ENCODE measurements at regions not wholly inside any gene's neighbourhood (a gene's known extent, or its start where the extent isn't known, plus 50 kb on each side); places are given as distances from the start of the nearest gene placed in this dataset.

DNA sequence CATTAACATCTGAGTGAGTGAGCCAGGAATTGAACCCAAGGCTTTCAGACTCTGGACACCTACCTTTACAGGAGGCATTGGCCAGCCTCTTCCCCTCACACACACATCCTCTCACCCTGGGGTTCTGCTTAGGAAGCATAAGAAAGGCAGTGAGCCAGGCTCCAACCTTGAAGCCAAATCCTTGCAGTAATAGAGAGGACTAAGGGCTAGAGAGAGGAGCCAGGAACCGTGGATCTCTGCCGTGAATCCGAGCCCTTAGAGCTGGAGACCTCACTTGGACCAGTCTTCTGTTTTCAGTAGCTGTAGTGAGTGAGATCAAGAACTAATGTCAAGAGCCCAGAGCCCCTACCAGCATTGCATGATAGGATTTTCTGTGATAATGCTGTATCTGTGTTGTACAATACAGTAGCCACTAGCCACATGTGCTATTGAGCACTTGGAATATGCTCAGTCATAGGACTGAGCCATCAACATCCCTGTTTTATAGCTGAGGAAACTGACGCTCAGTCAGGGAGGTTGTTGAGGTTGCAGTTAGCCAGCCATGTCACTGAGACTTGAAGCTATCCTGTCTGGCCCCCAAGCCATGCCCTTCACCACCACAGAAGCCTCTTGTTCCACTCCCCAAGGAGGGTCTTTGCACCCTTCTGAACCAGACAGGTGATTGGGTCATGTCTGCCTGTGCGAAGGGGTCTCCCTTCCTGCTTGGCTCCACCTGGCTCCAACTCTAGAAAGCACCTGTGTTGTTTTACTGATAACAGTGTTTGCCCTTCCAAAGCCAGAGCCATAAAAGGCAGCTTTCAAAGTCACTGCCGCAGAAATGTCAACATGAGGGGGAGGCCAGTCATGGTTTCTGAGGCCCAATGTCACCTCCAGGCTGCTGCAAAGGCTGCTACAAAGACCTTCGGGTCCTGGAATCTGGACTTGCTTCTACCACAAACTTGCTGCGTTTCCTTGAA lies 101.1 kb upstream of the JUN start (continued):
- TF ChIP-seq, protein P1, sequence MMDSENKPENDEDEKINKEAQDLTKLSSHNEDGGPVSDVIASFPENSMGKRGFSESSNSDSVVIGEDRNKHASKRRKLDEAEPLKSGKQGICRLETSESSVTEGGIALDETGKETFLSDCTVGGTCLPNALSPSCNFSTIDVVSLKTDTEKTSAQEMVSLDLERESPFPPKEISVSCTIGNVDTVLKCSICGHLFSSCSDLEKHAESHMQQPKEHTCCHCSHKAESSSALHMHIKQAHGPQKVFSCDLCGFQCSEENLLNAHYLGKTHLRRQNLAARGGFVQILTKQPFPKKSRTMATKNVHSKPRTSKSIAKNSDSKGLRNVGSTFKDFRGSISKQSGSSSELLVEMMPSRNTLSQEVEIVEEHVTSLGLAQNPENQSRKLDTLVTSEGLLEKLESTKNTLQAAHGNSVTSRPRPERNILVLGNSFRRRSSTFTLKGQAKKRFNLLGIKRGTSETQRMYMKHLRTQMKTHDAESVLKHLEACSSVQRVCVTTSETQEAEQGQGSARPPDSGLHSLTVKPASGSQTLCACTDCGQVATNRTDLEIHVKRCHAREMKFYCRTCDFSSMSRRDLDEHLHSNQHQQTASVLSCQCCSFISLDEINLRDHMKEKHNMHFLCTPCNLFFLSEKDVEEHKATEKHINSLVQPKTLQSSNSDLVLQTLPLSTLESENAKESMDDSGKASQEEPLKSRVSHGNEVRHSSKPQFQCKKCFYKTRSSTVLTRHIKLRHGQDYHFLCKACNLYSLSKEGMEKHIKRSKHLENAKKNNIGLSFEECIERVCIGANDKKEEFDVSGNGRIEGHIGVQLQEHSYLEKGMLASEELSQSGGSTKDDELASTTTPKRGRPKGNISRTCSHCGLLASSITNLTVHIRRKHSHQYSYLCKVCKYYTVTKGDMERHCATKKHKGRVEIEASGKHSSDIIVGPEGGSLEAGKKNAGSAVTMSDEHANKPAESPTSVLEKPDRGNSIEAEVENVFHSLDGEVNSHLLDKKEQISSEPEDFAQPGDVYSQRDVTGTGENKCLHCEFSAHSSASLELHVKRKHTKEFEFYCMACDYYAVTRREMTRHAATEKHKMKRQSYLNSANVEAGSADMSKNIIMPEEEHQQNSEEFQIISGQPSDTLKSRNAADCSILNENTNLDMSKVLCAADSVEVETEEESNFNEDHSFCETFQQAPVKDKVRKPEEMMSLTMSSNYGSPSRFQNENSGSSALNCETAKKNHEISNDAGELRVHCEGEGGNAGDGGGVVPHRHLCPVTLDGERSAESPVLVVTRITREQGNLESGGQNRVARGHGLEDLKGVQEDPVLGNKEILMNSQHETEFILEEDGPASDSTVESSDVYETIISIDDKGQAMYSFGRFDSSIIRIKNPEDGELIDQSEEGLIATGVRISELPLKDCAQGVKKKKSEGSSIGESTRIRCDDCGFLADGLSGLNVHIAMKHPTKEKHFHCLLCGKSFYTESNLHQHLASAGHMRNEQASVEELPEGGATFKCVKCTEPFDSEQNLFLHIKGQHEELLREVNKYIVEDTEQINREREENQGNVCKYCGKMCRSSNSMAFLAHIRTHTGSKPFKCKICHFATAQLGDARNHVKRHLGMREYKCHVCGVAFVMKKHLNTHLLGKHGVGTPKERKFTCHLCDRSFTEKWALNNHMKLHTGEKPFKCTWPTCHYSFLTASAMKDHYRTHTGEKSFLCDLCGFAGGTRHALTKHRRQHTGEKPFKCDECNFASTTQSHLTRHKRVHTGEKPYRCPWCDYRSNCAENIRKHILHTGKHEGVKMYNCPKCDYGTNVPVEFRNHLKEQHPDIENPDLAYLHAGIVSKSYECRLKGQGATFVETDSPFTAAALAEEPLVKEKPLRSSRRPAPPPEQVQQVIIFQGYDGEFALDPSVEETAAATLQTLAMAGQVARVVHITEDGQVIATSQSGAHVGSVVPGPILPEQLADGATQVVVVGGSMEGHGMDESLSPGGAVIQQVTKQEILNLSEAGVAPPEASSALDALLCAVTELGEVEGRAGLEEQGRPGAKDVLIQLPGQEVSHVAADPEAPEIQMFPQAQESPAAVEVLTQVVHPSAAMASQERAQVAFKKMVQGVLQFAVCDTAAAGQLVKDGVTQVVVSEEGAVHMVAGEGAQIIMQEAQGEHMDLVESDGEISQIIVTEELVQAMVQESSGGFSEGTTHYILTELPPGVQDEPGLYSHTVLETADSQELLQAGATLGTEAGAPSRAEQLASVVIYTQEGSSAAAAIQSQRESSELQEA (IDR thresholded peaks at IDR 0.05; ENCODE audit: low read depth): no peak
- TF ChIP-seq NCOA2 (IDR thresholded peaks at IDR 0.05; ENCODE audit: partially characterized antibody in 2 of 2) (no peak), MEF2D (tag; conservative IDR thresholded peaks at IDR 0.05; ENCODE audit: low read depth) (peak; percentile 77), PHB2 (IDR thresholded peaks at IDR 0.05; ENCODE audit: low read depth) (no peak), TEAD1 (CRISPR knock-in tag; IDR thresholded peaks at IDR 0.05) (peak in 1 of 2 experiments; percentile 21; a peak in 1 of 4 replicates), ADNP (tag; IDR thresholded peaks at IDR 0.05) (no peak), ESRRB (CRISPR knock-in tag; IDR thresholded peaks at IDR 0.05; ENCODE audit: borderline replicate concordance) (no peak)
- TF ChIP-seq, protein P2, sequence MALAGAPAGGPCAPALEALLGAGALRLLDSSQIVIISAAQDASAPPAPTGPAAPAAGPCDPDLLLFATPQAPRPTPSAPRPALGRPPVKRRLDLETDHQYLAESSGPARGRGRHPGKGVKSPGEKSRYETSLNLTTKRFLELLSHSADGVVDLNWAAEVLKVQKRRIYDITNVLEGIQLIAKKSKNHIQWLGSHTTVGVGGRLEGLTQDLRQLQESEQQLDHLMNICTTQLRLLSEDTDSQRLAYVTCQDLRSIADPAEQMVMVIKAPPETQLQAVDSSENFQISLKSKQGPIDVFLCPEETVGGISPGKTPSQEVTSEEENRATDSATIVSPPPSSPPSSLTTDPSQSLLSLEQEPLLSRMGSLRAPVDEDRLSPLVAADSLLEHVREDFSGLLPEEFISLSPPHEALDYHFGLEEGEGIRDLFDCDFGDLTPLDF (CRISPR knock-in tag; IDR thresholded peaks at IDR 0.05): no peak
- TF ChIP-seq, protein P3, sequence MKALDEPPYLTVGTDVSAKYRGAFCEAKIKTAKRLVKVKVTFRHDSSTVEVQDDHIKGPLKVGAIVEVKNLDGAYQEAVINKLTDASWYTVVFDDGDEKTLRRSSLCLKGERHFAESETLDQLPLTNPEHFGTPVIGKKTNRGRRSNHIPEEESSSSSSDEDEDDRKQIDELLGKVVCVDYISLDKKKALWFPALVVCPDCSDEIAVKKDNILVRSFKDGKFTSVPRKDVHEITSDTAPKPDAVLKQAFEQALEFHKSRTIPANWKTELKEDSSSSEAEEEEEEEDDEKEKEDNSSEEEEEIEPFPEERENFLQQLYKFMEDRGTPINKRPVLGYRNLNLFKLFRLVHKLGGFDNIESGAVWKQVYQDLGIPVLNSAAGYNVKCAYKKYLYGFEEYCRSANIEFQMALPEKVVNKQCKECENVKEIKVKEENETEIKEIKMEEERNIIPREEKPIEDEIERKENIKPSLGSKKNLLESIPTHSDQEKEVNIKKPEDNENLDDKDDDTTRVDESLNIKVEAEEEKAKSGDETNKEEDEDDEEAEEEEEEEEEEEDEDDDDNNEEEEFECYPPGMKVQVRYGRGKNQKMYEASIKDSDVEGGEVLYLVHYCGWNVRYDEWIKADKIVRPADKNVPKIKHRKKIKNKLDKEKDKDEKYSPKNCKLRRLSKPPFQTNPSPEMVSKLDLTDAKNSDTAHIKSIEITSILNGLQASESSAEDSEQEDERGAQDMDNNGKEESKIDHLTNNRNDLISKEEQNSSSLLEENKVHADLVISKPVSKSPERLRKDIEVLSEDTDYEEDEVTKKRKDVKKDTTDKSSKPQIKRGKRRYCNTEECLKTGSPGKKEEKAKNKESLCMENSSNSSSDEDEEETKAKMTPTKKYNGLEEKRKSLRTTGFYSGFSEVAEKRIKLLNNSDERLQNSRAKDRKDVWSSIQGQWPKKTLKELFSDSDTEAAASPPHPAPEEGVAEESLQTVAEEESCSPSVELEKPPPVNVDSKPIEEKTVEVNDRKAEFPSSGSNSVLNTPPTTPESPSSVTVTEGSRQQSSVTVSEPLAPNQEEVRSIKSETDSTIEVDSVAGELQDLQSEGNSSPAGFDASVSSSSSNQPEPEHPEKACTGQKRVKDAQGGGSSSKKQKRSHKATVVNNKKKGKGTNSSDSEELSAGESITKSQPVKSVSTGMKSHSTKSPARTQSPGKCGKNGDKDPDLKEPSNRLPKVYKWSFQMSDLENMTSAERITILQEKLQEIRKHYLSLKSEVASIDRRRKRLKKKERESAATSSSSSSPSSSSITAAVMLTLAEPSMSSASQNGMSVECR (CRISPR knock-in tag; IDR thresholded peaks at IDR 0.05): no peak
- TF ChIP-seq, protein P4, sequence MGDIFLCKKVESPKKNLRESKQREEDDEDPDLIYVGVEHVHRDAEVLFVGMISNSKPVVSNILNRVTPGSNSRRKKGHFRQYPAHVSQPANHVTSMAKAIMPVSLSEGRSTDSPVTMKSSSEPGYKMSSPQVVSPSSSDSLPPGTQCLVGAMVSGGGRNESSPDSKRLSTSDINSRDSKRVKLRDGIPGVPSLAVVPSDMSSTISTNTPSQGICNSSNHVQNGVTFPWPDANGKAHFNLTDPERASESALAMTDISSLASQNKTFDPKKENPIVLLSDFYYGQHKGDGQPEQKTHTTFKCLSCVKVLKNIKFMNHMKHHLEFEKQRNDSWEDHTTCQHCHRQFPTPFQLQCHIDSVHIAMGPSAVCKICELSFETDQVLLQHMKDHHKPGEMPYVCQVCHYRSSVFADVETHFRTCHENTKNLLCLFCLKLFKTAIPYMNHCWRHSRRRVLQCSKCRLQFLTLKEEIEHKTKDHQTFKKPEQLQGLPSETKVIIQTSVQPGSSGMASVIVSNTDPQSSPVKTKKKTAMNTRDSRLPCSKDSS (IDR thresholded peaks at IDR 0.05; ENCODE audit: low read depth, partially characterized antibody): no peak
